HFF-Myc (cell line): ENCODE measurements at regions not wholly inside any gene's neighbourhood (a gene's known extent, or its start where the extent isn't known, plus 50 kb on each side); places are given as distances from the start of the nearest gene placed in this dataset.

Experiments
- DNase-seq: peaks from one replicate; pipeline ENCODE4 v3.0.0-alpha.2; 2011; ENCODE audit warnings: low read depth; ENCODE audit errors: extremely low read depth
- H3K4me3 ChIP-seq: replicated peaks from 2 replicates; pipeline ENCODE4 v1.5.1; 2011; ENCODE audit warnings: low read depth, mild to moderate bottlenecking, control low read depth, low read length
- TF ChIP-seq, protein P1 (sequence below): IDR thresholded peaks from 2 replicates; pipeline ENCODE4 v1.5.1; 2012; ENCODE audit warnings: mild to moderate bottlenecking, low read depth, low read length, control low read depth; ENCODE audit errors: missing control alignments

DNA sequence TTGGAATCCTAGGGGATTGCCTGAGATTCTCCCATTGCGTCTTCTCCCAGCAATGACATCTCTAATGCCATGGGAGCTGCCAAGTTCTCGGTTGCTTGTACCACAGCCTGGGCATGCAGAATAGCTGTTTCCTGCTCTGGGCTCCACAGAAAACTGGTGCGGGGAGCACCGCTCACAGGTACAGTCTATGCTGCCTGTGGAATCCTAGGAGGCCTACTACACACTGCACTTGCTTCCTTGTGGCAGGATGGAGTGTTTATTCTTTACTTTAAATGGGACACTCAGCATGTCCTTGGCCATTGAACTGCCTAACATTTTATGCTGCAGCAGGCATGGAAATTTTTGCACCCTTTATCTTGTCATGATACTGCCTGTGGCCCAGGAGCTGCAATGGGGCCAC lies 378.8 kb upstream of the SHH start:
- TF ChIP-seq, protein P1, sequence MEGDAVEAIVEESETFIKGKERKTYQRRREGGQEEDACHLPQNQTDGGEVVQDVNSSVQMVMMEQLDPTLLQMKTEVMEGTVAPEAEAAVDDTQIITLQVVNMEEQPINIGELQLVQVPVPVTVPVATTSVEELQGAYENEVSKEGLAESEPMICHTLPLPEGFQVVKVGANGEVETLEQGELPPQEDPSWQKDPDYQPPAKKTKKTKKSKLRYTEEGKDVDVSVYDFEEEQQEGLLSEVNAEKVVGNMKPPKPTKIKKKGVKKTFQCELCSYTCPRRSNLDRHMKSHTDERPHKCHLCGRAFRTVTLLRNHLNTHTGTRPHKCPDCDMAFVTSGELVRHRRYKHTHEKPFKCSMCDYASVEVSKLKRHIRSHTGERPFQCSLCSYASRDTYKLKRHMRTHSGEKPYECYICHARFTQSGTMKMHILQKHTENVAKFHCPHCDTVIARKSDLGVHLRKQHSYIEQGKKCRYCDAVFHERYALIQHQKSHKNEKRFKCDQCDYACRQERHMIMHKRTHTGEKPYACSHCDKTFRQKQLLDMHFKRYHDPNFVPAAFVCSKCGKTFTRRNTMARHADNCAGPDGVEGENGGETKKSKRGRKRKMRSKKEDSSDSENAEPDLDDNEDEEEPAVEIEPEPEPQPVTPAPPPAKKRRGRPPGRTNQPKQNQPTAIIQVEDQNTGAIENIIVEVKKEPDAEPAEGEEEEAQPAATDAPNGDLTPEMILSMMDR: no peak
- DNase-seq: no peak
- no peak overlapping the region for H3K4me3 ChIP-seq

DNA sequence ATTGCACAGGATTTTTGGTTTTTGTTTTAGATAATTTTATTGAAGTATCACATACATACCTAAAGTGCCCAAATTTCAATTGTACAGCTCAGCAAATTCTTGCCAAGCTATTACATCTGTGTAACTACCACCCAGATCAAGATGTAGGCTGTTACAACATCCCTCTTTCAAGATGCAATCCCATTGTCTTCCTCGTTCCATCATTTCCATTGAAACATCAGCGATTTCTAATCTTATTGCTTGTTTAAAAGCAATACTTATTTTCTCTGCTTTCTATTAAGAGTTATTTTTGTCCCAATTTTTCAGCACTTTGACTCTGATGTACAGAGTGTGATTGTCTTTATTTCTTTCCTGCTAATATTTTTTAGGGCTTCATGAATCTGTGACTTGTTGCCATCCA lies 372.8 kb upstream of the SHH start:
- TF ChIP-seq, protein P1: no peak
- no peak for DNase-seq
- H3K4me3 ChIP-seq: no peak overlapping the region

DNA sequence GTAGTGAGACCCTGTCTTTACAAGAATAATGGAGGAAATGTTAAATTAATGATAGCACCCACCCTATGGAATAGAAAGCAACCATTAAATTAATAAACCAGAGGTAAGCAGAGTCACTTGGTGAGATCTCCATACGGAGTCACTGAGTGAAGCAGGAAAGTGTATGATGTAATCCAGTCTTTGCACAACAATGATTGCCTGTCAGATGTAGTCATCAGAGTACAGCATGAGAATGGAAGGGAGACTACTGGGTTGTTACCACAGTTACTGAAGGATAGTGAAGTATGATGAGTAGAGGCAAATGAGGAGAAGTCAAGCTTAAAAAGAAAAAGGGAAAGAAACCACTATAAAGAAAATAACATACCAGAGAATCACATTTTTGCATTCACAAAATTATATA lies 371.9 kb upstream of the SHH start:
- TF ChIP-seq, protein P1: no peak
- H3K4me3 ChIP-seq: no peak overlapping the region
- DNase-seq: no peak

DNA sequence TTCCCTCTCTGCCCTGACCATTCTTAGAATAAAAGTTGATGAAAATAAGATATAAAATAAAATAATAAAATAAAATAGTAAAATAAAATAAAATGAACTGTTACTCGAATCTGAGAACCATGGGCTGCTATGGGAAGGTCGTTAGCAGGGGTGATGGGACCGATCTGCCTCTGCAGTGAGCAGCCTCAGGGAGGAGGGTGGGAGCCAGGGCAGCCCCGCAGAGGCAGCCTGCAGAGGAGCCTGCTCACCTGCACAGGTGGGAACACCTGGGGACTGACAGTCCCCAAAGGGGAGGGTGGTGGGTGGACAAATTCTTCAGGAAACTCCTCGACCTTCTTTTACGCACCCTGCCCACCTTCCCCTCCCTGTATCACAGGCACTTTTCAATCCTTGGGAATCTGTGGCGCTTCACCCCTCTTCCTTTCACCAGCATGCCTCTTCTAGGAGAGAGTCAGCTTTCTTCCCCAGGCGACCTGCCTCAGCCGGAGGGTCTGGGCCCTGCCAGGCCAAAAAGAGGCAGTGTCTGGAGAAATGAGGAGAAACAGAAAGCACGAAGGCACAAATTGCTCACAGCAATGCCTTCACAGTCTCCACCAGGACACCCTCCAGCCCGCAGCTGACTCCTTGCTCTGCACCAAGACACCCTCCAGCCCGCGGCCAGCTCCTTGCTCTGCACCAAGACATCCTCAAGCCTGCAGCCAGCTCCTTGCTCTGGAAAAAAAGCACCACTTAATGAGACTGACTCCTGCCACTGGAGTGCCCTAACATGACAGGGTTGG lies 368.4 kb upstream of the SHH start:
- no peak overlapping the region for H3K4me3 ChIP-seq
- TF ChIP-seq, protein P1: no peak
- DNase-seq: no peak

DNA sequence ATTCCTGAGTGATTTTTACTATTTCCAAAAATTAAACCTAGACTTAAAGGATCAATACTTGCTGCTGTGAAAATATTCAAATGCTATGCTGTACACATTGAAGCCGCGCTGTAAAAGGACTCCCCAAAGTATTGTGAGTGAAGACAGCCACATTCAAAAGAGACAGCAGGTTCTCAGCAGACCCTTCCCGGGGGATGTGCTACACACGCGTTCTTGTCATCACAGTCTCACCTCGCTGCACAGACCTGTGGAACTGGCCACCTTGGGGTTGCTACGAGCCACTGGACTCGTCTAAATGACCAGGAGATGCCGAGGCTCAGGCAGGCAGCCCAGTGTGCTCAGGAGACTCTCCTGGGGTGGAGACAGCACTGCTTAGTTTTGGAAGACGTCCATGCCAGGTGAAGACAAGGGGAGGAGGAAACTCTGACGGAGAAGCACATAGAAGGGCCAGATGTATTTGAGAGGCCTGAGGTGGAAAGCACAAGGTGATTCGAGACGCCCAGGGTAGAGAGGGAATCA lies 367.7 kb upstream of the SHH start:
- TF ChIP-seq, protein P1: no peak
- no peak overlapping the region for H3K4me3 ChIP-seq
- DNase-seq: no peak

DNA sequence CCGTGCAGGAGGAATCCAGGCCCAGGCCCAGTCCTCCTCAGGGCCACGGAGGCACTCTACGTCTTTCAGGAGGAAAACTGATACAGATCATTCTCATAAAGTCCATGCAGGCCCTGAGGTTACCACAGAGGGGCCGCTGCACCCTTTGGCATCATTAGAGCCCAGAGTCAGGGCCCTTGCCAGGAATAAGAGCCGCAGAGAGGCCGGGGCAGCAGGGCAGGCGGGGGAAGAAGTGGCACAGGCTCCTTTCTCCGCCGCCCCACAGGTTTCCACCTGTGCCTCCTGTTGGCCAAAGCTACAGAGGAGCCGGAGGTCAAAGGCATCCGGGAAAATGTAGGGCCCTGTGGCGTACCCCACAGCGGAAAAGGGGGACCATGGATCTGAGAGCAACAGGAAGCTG lies 366.6 kb upstream of the SHH start:
- TF ChIP-seq, protein P1: no peak
- DNase-seq: no peak
- no peak overlapping the region for H3K4me3 ChIP-seq
